ENCODE measurements at regions not wholly inside any gene's neighbourhood (a gene's known extent, or its start where the extent isn't known, plus 50 kb on each side); places are given as distances from the start of the nearest gene placed in this dataset.
A peak's percentile ranks its signal among the peaks of the same experiment; 100 is the strongest.
"Not testable (repeated sequence)": the region's sequence is repeated elsewhere in the genome, so short reads cannot be mapped to it uniquely, and the experiment has no call there.

DNA sequence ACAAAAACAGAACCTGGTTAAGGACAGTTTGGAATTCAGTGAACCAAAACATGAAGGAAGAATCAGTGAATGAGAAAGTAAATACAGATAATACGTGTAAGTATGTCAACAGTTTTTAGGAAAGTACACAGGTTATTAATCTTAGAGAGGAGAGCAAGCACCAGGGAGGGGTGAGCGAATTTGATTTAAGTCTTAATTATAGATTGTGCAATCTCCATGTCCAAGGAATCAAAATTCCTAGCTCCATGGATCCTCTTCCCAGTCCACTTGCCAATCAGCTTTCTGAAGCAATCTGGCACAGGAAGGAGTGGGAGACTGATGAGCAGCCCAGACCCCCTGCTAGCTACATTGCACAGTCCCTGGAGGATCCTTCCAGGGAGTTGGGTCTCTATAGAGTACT, 346.4 kb downstream of the SETD4 start:
- no peak for DNase-seq (ENCODE audit: low spot score in 2 of 2)
- no peak for FAIRE-seq

DNA sequence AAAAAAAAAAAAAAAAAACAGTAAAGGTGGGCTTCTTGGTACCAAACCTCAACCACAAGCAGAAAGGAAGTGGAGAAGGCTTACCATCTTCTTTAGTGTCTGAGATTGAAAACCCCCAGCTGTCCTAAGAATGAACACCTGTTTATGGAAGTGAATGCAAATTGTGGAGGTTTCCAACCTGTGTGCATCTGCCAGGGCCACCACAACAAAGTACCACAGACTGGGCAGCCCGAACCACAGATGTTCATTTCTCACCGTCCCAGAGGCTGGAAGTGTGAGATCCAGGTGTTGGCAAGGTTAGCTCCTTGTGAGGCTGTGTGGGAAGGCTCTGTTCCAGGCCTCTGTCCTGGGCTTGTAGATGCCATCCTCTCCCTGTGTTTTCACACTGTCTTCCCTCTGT, 348.7 kb downstream of the SETD4 start:
- DNase-seq (ENCODE audit: low spot score in 2 of 2) (no peak), FAIRE-seq (no peak)

DNA sequence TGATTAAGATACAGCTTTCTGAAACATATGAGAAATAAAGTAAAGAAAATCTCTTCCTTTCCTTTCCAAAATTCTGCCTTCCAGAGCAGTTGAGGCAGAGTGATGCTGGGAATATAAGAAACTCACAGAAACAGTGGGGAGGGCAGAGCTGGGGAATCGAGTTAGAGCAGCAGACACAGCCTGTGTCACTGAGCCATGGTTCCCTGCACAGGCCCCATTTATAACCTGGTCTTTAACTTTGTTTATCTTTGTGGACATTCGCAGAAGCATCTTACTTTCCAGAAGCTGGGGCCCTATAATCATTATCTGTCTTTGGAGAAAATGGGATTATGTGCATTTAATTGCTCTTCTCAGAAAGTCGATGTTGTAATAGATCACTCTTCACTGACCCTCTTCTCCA, 349.1 kb downstream of the SETD4 start:
- FAIRE-seq (no peak), DNase-seq (ENCODE audit: low spot score in 2 of 2) (no peak)

DNA sequence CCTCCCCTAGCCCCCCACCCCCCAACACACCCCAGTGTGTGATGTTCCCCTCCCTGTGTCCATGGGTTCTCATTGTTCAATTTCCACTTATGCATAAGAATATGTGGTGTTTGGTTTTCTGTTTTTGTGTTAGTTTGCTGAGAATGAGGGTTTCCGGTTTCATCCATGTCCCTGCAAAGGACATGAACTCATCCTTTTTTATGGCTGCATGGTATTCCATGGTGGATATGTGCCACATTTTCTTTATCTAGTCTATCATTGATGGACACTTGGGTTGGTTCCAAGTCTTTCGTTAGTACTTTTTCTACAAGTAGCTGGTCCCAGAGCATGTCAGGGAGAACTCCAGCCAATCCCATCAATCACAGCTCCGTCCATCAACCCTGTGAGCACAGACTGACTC, 350.3 kb downstream of the SETD4 start:
- FAIRE-seq; DNase-seq (ENCODE audit: low spot score in 2 of 2): not testable (repeated sequence)

DNA sequence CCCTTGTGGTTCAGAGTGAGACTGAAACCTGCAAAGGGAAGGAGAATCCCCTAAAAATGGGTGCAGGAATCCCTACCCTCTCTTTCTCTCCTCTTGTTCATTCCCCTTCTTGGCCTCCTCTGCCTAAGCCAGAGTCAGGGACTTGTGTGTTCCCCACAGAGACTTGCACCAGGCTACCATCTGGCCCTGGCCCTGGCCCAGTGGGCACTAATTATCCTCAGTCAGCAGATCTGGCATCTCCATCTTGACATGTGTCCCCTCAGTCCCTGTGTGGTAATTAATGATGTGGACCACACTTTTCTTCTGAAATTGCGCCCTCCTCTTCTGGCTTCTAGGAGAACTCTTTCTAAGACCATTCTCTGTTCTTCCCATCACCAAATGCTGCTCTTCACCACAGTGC, 354.4 kb downstream of the SETD4 start:
- FAIRE-seq (no peak), DNase-seq (ENCODE audit: low spot score in 2 of 2) (no peak)

DNA sequence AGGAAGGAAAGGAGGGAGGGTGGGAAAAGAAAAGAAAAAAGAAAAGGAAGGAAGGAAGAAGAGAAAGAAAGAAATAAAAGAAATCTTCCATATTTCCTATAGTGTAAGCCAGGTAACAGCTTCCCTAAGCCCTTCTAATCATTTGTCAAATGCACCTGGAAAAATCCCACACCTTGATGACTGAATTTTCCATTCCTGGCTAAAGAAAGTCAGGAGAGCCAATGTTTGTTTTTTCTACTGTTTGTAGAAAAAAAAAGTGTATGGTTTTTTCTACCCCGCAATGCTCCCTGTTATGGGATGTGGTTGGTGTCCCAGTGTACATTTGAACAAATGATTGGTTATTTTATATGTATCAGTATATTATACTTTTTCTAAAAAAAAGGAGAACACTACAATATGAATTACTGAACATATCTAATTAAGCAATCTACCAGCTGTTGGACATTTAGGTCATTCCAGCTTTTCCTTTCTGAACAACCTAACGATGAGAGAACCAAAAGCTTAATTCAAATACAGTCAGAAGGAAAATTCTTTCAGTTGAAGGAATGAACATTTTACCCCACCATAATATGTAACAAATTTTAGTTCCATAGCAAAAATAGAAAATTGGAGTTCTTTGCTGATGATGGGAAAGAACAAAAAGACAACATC, 355.0 kb downstream of the SETD4 start:
- no peak for DNase-seq (ENCODE audit: low spot score in 2 of 2)
- no peak for FAIRE-seq

DNA sequence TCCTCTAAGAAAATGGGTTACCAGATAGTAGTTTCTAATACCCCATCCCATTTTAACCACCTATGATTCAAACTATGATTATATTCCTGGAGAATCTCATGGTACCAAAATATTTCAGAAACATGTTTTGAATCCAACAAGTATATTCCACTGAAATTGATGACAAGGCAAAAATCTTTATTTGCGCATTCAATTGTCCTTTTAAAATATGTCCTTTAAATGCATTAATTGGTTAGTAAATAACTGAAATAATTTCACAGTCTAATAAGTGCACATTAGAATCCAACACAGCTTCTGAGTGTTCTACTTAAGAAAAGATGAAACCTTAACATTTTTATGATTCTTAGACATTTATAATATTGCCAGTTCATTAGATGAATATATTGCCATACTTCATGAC, 356.6 kb downstream of the SETD4 start:
- no peak for FAIRE-seq

DNA sequence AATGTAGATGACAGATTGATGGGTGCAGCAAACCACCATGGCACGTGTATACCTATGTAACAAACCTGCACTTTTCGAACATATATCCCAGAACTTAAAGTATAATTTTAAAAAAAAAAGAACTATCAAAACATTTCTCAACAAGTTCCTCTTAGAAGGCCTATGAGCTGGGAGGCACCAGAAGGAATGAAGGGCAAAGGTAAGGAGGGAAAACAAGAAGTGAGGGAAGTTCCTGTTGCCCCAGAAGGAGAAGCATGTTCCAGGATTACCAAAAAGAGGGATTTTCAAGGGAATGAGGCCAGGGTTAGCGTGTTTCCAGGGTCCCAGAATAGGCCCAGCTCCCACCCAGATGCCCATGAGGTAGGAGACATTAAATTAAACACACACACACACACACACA, 361.0 kb downstream of the SETD4 start:
- DNase-seq (ENCODE audit: low spot score in 2 of 2) = no peak
- FAIRE-seq = no peak

More for the DNA sequence above, 356.6 kb downstream of the SETD4 start:
- no peak for DNase-seq (ENCODE audit: low spot score in 2 of 2)

DNA sequence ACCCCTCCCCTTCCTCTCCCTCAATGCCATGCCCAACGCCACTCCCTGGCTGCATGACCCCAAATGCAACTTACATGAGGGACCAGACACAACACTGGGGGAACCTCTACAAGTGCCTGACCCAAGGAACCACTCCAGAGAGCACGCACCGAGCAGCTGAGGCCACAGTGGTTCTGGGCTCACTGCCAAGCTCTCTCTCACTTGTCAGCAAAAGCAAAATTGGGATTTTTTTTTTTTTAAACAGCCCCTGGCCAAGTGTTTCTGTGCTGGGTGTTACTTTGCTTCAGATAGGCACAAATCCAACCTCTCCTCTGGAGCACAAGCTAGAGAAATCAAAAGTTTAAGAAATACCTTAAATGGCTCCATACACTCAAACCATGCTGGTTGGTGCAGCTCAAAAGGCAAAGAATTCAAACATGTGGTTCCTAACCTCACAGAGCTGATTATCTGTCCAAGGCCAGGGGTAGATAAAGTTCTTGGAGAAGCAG, 363.0 kb downstream of the SETD4 start:
- DNase-seq (ENCODE audit: low spot score in 2 of 2) (peak in 1 of 2 donors; percentile 10), FAIRE-seq (no peak)

DNA sequence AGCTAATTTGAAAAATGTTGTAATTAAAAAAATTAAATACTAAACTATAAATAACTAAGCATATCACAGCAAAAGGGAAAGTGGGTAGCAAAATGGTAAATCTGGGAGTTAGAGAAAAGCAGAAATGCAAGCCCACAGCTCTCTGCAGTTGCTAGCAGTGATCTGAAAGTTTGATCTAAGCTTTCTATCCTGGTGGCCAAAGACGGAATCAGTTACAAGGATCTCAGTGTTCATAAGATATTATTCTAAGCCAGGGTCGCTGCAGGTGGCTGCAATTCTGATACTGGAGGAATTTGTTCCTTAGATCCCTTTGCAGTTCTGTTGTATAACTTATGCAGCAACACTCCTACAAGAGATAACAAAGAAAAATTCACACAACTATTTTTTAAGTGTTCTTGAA, 363.7 kb downstream of the SETD4 start:
- FAIRE-seq = no peak

DNA sequence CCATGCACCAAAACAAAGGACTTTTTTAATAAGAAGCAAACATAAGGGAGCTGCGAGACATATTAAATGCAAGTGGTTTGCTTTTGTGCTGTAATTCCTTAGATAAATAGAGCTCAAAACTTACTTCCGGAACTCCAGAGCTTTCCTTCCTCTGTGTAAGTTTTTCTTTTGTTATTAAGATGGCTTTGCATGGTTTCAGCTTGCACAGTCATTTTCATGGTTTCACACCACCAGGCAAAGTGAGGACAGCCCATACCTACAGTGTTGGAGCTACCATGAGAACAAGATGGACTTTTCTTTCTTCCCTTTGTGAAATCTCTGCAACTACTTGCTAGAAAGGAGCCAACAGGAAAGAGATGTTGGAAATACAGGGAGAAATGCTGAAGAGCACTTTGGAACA, 368.0 kb downstream of the SETD4 start:
- FAIRE-seq = no peak

More for the DNA sequence above, 363.7 kb downstream of the SETD4 start:
- DNase-seq (ENCODE audit: low spot score in 2 of 2) = peak in 1 of 2 donors; percentile 6

DNA sequence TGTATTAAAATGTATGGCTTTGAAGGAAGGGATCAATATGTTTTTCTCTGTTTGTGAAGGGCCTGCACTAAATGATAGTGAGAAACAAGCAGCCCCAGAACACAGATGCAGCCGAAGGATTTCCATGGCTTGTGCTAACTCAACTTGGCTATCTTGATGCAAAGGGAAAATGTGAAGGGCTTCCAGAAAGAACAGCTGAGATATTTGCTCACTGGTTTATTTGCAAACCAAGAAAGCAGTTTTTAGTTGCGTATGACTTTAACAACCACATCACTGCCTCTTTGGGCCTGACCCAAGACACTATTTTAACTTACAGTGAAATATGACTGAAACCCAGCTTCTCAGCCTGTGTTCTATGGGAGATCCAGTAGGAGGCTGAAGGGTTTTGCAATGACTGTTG, 369.9 kb downstream of the SETD4 start:
- DNase-seq (ENCODE audit: low spot score in 2 of 2) = no peak
- no peak for FAIRE-seq

More for the DNA sequence above, 368.0 kb downstream of the SETD4 start:
- no peak for DNase-seq (ENCODE audit: low spot score in 2 of 2)

DNA sequence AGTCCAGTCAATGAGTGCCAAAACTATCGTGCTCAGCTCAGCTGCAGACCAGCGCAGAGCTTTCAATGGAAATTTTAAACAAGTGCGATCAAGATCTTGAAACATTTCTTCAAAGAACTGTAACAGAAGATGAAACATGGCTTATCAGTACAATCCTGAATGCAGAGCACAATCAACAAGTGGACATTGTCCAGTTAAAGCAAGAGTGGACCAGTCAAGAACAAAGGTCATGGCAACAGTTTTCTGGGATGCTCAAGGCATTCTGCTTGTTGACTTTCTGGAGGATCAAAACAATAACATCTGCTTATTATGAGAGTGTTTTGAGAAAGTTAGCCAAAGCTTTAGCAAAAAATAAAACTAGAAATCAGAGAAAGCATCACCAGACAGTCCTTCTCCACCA, 374.2 kb downstream of the SETD4 start:
- FAIRE-seq = no peak

DNA sequence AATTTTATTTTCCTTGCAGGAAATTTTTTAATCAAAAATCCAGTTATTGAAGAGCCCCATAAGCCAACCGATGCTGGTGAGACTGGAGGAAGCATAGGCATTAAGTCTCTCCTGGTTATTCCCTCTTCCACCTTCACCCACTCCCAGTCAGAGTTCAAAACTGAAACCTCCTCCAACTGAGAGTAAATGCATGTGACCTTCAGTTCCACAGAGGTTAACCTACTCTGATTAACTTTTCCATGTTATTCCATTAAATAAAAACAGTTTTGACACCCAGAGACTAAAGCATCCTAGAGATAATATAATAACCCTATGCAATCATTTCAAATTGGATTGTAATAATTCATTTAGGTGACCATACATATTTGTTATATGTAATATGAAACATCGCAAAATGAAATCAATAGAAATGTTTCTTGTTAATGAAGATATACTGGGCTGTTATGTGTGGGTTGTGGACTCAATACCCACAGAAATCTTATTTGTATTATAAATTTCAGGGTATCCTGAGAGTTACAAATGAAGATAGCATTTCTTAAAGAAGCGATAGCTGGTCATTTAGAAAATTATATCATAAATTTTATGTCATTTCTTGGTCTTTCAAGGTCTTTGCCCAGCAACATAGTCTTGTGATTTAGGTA, 376.5 kb downstream of the SETD4 start:
- no peak for DNase-seq (ENCODE audit: low spot score in 2 of 2)
- FAIRE-seq = no peak

More for the DNA sequence above, 374.2 kb downstream of the SETD4 start:
- no peak for DNase-seq (ENCODE audit: low spot score in 2 of 2)

DNA sequence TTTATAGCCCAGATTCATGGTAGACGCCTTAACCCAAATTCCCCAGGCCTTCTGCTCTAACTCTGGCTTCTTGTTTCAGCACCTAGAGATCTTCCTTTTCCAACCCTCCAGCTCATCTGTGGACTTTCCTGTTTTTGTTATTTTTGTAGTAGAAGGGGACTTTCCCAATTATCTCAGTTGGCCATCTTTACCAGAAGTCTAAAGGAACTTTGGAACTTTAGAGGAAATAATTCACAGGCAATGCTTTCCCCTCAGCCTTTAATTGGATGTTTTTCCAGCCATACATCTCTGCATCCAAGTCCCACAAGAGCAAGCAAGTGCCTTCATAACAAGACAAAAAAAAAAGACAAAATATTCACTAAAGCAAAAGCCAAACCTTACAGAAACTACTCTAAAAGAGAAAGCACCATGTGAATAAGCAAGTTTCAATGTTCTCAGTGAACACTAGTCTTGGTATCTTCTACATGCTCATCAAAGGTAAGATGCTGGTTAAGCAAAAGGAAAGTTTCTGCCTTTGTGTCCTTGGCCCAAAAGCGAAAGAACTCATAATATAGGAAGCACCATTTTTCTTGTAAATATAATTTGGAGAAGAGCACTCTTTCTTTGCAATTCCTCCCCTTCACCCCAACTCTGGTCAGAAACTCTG, 377.3 kb downstream of the SETD4 start:
- DNase-seq (ENCODE audit: low spot score in 2 of 2) (no peak), FAIRE-seq (no peak)

DNA sequence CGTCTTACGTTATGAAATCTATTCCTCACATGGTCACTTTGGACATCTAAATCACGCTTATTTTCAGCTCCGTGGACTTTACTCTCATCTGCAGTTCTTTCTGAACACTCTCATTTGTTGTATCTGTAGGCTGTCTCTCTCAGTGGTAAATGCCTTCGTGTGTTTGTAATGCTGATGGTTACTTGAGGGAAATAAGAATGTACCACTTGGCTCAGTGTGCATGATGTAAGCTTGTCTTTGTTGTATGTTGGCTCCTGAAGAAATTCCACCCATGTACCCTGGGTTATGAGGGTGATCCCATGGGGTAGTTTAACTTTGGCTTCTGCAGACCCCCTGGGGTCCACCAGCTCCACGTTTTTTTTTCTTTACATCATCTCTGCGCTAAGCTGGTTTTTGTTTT, 378.4 kb downstream of the SETD4 start:
- FAIRE-seq = no peak
- no peak for DNase-seq (ENCODE audit: low spot score in 2 of 2)

DNA sequence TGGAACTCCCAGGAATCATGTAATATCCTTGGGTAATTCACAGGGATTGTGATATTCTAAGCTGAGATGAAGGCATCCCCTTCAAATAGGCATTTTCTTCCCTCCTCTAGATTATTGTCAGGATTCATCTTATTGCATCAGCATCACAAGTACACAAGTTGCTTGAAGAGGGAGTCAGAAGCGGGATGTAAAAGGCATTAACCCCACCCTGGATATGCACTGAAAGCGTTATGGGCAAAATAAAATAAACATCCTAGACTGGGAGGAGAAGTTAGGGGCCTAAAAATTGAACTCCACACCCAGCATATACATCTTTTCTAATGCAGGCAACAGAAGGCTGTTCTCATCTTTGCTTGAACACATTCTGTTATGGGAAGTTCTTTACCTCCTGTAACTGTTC, 381.2 kb downstream of the SETD4 start:
- DNase-seq (ENCODE audit: low spot score in 2 of 2) (no peak), FAIRE-seq (no peak)

DNA sequence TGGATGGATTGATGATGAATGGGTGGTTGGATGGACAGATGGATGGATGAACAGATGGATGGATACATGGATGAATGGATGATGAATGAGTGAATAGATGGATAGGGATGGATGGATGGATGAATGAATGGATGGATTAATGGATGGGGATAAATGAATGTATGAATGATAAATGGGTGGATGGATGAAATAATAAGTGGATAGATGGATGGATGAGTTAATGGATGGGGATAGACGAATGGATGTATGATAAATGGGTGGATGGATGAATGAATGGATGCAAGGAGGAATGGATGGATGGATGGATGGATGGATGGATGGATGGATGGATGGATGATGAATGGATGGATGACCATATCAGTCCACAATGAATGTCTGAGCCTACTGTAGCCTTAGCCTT, 381.9 kb downstream of the SETD4 start:
- FAIRE-seq (no peak), DNase-seq (ENCODE audit: low spot score in 2 of 2) (no peak)

DNA sequence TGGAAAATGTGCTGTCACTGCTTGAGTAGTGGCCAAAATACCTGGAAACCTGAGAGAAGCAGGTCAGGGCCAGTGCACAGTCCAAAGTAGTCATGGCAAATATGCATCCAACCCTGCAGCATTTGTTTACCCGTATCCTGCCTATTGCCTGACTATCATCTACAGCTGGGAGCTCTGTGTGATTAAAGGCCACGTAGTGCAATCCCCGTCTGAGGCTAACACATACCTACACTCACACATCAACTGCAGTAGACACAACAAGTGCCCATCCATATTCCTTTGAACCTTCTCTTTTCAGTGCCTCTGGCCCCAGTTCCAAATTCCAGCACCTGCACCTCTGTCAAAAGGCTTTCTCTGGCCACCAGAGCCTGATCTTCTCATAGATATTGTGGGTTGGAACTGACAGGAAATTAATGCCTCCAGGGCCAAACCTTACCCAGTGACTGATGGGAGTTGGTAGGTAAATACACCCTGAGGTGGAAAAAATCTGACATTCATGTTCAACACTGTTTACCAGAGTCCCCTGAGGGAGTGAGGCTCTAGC, 383.0 kb downstream of the SETD4 start:
- no peak for FAIRE-seq
- no peak for DNase-seq (ENCODE audit: low spot score in 2 of 2)

DNA sequence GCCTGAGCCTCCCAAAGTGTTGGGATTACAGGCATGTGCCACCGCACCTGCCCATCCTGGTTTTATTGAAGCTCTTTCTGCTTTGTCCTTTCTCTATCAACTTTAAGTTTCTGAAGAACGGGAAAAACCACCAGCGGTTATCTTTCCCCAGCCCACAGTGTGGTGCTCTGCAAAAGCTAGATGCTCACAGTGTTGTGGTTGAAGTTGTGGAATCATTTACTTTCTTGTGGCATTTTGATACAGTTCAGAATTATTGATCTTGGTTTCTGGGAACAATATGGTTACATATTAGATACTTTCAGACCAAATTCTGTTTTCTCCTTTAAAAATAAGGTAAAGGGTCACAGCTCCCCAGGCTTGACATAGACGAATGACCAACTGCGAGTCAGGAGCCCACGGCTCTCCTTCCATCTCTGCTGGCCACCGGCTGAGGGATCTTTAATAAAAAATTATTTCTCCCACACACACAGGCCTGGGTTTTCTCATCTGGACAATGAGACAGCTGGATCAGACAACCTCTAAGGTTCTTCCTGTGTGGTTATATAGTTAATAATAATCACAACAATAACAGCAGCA, 385.3 kb downstream of the SETD4 start:
- no peak for FAIRE-seq
- DNase-seq (ENCODE audit: low spot score in 2 of 2) = no peak

DNA sequence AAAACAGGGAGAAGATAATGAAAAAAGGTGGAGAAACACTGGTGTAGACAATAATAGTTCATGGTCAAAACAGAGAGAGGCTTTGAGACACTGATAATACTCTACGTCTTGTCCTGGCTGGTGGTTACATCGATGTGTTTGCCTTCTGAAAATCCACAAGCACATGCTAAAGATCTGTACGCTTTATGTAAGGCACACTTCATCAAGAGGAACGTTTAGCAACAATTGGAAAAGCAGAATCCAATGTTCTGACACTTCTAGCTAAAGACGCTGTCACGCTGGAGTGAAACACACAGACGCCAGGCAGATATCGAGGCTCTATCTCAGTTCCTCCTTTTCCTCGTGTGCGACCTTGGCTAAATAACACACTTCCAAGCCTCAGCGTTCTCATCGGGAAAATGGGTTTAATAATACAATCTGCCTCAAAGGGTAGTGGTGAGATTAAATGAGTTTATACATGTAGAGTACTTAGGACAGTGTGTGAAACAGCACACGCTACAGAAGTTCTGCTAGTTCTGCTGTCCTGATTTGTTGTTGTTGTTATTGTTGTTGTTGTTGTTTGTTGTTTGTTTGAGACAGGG, 386.1 kb downstream of the SETD4 start:
- no peak for DNase-seq (ENCODE audit: low spot score in 2 of 2)
- FAIRE-seq = no peak
